GM21423 (cell line): ENCODE measurements at regions not wholly inside any gene's neighbourhood (a gene's known extent, or its start where the extent isn't known, plus 50 kb on each side); places are given as distances from the start of the nearest gene placed in this dataset.

Experiments used
- ATAC-seq: cut with Tn5 transposase; IDR thresholded peaks from one replicate; pipeline ENCODE4 v1.9.1; 2021; ENCODE audit warnings: mild to moderate bottlenecking, moderate library complexity; ENCODE audit not compliant: unreplicated experiment

GRCh38 chr6:15880262-15880973 is 217.6 kb upstream of the DTNBP1 start:
- no peak for ATAC-seq

GRCh38 chr6:15879371-15880261 is 216.8 kb upstream of the DTNBP1 start:
- peak; percentile 75 for ATAC-seq

GRCh38 chr6:15877231-15877630 is 214.4 kb upstream of the DTNBP1 start:
- no peak for ATAC-seq

GRCh38 chr6:15876406-15876805 is 213.6 kb upstream of the DTNBP1 start:
- peak; percentile 50 for ATAC-seq

- no peak for ATAC-seq
Observed at GRCh38 chr6:15875797-15876196, 213.0 kb upstream of the DTNBP1 start.

- ATAC-seq: no peak
Observed at GRCh38 chr6:15874821-15875220, 212.0 kb upstream of the DTNBP1 start.

GRCh38 chr6:15874326-15874725 is 211.5 kb upstream of the DTNBP1 start:
- ATAC-seq: no peak

- no peak for ATAC-seq
Observed at GRCh38 chr6:15872241-15873103, 209.6 kb upstream of the DTNBP1 start.

GRCh38 chr6:15871276-15871675 is 208.4 kb upstream of the DTNBP1 start:
- no peak for ATAC-seq

GRCh38 chr6:15870333-15871043 is 207.7 kb upstream of the DTNBP1 start:
- ATAC-seq: no peak

- no peak for ATAC-seq
Observed at GRCh38 chr6:15864708-15865062, 201.9 kb upstream of the DTNBP1 start.

GRCh38 chr6:15864038-15864707 is 201.3 kb upstream of the DTNBP1 start:
- ATAC-seq: no peak

- ATAC-seq: no peak
Observed at GRCh38 chr6:15862810-15863209, 200.0 kb upstream of the DTNBP1 start.

- no peak for ATAC-seq
Observed at GRCh38 chr6:15861486-15861885, 198.7 kb upstream of the DTNBP1 start.

GRCh38 chr6:15854826-15855710 is 192.2 kb upstream of the DTNBP1 start:
- no peak for ATAC-seq

GRCh38 chr6:15854378-15854777 is 191.6 kb upstream of the DTNBP1 start:
- no peak for ATAC-seq

GRCh38 chr6:15853259-15853658 is 190.4 kb upstream of the DTNBP1 start:
- ATAC-seq: no peak

- no peak for ATAC-seq
Observed at GRCh38 chr6:15852289-15852688, 189.5 kb upstream of the DTNBP1 start.

GRCh38 chr6:15849395-15849794 is 186.6 kb upstream of the DTNBP1 start:
- no peak for ATAC-seq
